Thyroid gland (tissue), 4 donors: ENCODE measurements at regions not wholly inside any gene's neighbourhood (a gene's known extent, or its start where the extent isn't known, plus 50 kb on each side); places are given as distances from the start of the nearest gene placed in this dataset.

Experiments used
- DNase-seq, 2 donors: peaks; one replicate each; pipeline ENCODE4 v3.0.0-alpha.2; 2019
- H3K27ac ChIP-seq, 3 donors: fragments of 200-600 bp; sonication (generic); 1 replicate in 2 of 3; 2 replicates in 1 of 3; pipeline ENCODE4 v1.5.1; 2016 to 2019; ENCODE audit warnings: mild to moderate bottlenecking in 1 of 3, moderate library complexity in 1 of 3
- H3K27me3 ChIP-seq: fragments of 200-600 bp; sonication (generic); one replicate; pipeline ENCODE4 v1.5.1; 2019
- H3K36me3 ChIP-seq, 2 donors: fragments of 200-600 bp; sonication (generic); one replicate each; pipeline ENCODE4 v1.5.1; 2016 to 2019
- H3K4me1 ChIP-seq, 2 donors: fragments of 200-600 bp; sonication (generic); one replicate each; pipeline ENCODE4 v1.5.1; 2017 to 2019
- H3K4me3 ChIP-seq, 3 donors: fragments of 200-600 bp; sonication (generic); replicated peaks in 1 of 3; 1 replicate in 2 of 3; 2 replicates in 1 of 3; pipeline ENCODE4 v1.5.1; 2016; ENCODE audit warnings: mild to moderate bottlenecking in 1 of 3
- H3K9me3 ChIP-seq: fragments of 200-600 bp; sonication (generic); one replicate; pipeline ENCODE4 v1.5.1; 2017
- CTCF ChIP-seq, 6 experiments: fragments of 200-600 bp in 3 of 6; fragments of 450-650 bp in 3 of 6; sonication (generic) in 3 of 6; IDR thresholded peaks; one replicate each; pipeline ENCODE4 v1.5.1; 2016 to 2019; ENCODE audit warnings: antibody characterized with exemption in 6 of 6, mild to moderate bottlenecking in 2 of 6, inconsistent platforms in 1 of 6, moderate library complexity in 1 of 6
- POLR2A ChIP-seq, 2 donors: fragments of 450-650 bp; IDR thresholded peaks; one replicate each; pipeline ENCODE4 v1.6.1; 2017; ENCODE audit warnings: antibody characterized with exemption in 2 of 2, mild to moderate bottlenecking in 2 of 2, moderate library complexity in 1 of 2
- WGBS, 2 donors: methylation state at CpG; one replicate each; pipeline ENCODE4 v1.1.5; 2017; 5-methylcytosine and 5-hydroxymethylcytosine counted together
- intact Hi-C: fragments of 100-400 bp; cut with DNase I; formaldehyde crosslinking; loops from one replicate; pipeline ENCODE4 v1.15.1; 2023

- 72 to 80% methylated on average over 5 of the region's 5 CpGs for WGBS, 2 donors
- H3K27ac ChIP-seq = no peak overlapping the region
- no peak for DNase-seq
- H3K4me1 ChIP-seq = no peaks in the 10 kb centered on the region
- H3K9me3 ChIP-seq = no peaks in the 10 kb centered on the region
- H3K27me3 ChIP-seq = no peaks in the 10 kb centered on the region
- no peaks in the 10 kb centered on the region for H3K36me3 ChIP-seq
- intact Hi-C loops = no loop called here
- H3K4me3 ChIP-seq = no peak overlapping the region
- TF ChIP-seq POLR2A (IDR thresholded peaks at IDR 0.05) (no peak), CTCF (IDR thresholded peaks at IDR 0.05) (no peak)
Measured at GRCh38 chr5:2241842-2242241, 359.1 kb upstream of the IRX4 start.

DNA sequence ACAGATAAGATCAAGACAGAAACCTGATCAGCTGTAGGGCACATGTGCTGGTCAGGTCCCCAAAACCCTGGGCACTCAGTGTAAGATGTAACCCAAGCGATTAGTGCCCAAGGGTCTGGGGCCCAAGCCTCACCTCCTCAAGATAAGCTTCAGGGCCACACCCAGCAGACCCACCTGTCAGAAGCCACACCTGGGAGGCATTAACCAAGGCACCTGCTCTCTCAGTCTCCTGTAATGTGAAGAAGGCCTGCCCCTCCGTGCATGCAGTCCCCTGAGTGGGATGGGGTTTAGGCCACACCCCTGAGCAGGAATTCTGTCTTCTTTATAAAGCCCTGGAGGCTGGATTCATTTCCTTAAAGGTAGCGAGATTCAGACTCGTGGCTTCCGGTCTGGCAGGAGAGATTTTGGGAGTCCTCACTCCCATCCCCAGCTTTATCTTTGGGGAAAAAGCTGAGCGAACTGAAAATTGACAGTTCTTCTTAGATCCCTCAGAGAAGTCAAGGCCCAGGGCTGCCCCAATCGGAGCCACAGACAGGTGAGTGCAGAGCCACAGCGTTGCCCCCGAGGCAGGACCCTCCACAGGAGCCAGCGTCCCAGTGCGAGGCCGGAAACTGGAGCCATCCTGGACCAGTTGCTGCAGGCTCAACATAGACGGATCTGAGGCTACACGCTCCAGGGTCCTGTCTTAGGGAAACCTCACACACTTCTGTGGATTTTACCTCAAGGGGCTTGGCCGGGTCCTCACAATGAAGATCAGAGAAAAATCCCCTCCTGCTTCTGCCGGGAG is 357.6 kb upstream of the IRX4 start:
- no peak for DNase-seq
- Histone ChIP-seq H3K4me1 (no peaks in the 10 kb centered on the region), H3K27me3 (no peaks in the 10 kb centered on the region), H3K27ac (no peak overlapping the region), H3K36me3 (no peaks in the 10 kb centered on the region), H3K4me3 (no peak overlapping the region), H3K9me3 (no peaks in the 10 kb centered on the region)
- 81 to 85% methylated on average over 10 to 16 of the region's 16 CpGs for WGBS, 2 donors
- TF ChIP-seq POLR2A (IDR thresholded peaks at IDR 0.05) (no peak), CTCF (IDR thresholded peaks at IDR 0.05) (no peak)
- intact Hi-C loops = no loop called here

DNA sequence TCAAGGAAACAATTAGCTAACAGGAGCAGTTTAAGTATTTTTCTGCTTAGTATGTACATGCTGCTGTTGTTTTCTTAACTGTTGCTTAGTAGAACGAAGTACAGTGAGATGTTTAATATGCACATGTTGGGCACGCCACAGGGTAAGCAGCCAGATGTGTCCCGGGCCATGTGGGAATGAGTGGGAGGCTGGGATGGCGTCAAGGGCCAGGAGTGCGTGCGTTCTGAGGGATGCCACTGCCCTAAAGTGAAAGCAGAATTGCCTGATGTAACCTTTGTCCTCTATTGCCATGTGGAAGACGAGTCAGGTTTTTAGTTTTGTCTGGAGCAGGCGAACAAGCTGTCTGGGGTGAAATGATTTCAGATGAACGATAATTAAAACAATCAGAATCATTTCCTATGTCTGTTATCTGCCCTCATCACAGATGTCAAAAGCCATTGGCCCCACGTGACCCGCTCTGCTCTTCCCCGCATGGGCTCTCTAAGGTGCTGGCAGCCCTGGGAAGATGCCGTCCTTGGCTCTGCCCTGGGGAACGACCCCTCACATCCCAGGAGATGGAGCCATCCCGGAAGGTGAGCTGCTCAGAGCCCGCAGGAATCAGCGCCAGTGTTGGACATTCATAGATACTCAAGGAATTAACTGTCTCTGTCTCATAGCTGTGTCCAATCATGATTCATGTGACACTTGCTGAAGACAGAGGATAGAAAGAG is 356.6 kb upstream of the IRX4 start:
- Histone ChIP-seq H3K36me3 (no peaks in the 10 kb centered on the region), H3K27me3 (no peaks in the 10 kb centered on the region), H3K9me3 (no peaks in the 10 kb centered on the region), H3K4me1 (no peaks in the 10 kb centered on the region), H3K4me3 (no peak overlapping the region), H3K27ac (no peak overlapping the region)
- 78 to 86% methylated on average over 17 of the region's 17 CpGs for WGBS, 2 donors
- no peak for DNase-seq
- TF ChIP-seq CTCF (IDR thresholded peaks at IDR 0.05) = no peak
- TF ChIP-seq POLR2A (IDR thresholded peaks at IDR 0.05) = no peak
- intact Hi-C loops = no loop called here

- DNase-seq = no peak
- Histone ChIP-seq H3K36me3 (no peaks in the 10 kb centered on the region), H3K9me3 (no peaks in the 10 kb centered on the region), H3K27me3 (no peaks in the 10 kb centered on the region), H3K4me3 (no peak overlapping the region), H3K4me1 (no peaks in the 10 kb centered on the region), H3K27ac (no peak overlapping the region)
- WGBS, 2 donors = 90 to 95% methylated on average over 6 of the region's 6 CpGs
- intact Hi-C loops = no loop called here
- TF ChIP-seq CTCF (IDR thresholded peaks at IDR 0.05) = no peak
- no peak for TF ChIP-seq POLR2A (IDR thresholded peaks at IDR 0.05)
Measured at GRCh38 chr5:2238732-2239131, 356.0 kb upstream of the IRX4 start.

DNA sequence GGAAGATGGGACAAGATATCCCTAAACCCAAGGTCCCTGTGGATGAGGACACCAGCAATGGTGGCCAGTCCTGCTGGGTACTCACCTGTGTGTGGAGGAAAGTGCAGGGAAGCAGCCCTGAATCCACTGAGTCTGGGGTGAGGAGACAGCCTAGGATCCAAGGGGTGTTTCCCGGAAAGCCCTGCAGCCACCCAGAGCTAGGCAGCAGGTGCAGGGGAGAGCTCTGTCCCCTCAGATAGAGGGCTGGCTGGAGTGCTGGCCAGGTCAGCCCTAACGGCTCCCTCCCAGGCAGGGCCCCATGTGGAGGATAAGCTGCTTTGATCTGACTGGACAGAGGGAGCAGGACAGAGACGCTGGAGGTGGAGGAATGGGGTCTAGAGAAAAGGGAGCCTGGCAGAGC is 344.7 kb upstream of the IRX4 start:
- H3K4me1 ChIP-seq = no peaks in the 10 kb centered on the region
- H3K27me3 ChIP-seq = no peaks in the 10 kb centered on the region
- no peak overlapping the region for H3K4me3 ChIP-seq
- H3K9me3 ChIP-seq = no peaks in the 10 kb centered on the region
- no peak overlapping the region for H3K27ac ChIP-seq
- WGBS, 2 donors = 30 to 31% methylated on average over 3 of the region's 3 CpGs
- no peak for DNase-seq
- intact Hi-C loops = no loop called here
- no peaks in the 10 kb centered on the region for H3K36me3 ChIP-seq
- no peak for TF ChIP-seq POLR2A (IDR thresholded peaks at IDR 0.05)
- TF ChIP-seq CTCF (IDR thresholded peaks at IDR 0.05) = no peak
